GM06990 (cell line): ENCODE measurements at regions not wholly inside any gene's neighbourhood (a gene's known extent, or its start where the extent isn't known, plus 50 kb on each side); places are given as distances from the start of the nearest gene placed in this dataset.

Source experiments
- DNase-seq: peaks from one replicate; pipeline ENCODE4 v3.0.0-alpha.2; 2011; ENCODE audit not compliant: insufficient read length; ENCODE audit errors: extremely low read depth
- H3K27me3 ChIP-seq: replicated peaks from 2 replicates; pipeline ENCODE4 v1.6.0; 2011; ENCODE audit warnings: low read length; ENCODE audit not compliant: control insufficient read depth, insufficient read depth
- H3K36me3 ChIP-seq: 2 replicates; pipeline ENCODE4 v1.5.1; 2011; ENCODE audit warnings: low read length; ENCODE audit not compliant: control insufficient read depth, insufficient read depth
- H3K4me3 ChIP-seq: replicated peaks from 2 replicates; pipeline ENCODE4 v1.5.1; 2011; ENCODE audit warnings: low read depth, mild to moderate bottlenecking, control low read depth, low read length
- TF ChIP-seq, protein P1 (sequence below): IDR thresholded peaks from 2 replicates; pipeline ENCODE4 v1.5.1; 2011; ENCODE audit warnings: low read length, control low read depth, mild to moderate bottlenecking, inconsistent platforms; ENCODE audit not compliant: insufficient read depth, poor library complexity, severe bottlenecking

DNA sequence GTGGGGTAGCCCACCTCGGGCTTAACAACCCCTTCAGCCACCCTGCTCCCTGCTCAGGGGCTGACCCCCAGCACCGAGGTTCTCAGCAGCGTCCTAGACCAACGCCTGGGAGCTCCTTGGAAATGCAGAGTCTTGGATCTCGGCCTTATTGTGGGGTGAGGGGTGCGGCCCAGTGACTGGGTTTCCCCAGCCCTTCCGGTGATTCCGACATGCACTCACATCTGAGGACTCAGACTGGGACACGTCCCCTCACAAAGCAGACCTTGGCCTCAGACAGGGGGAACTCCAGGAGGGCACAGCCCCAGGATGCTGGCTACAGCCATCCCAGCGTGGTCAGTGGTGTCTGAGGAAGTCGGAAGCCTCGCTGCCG lies 117.7 kb downstream of the RFLNA start:
- TF ChIP-seq, protein P1, sequence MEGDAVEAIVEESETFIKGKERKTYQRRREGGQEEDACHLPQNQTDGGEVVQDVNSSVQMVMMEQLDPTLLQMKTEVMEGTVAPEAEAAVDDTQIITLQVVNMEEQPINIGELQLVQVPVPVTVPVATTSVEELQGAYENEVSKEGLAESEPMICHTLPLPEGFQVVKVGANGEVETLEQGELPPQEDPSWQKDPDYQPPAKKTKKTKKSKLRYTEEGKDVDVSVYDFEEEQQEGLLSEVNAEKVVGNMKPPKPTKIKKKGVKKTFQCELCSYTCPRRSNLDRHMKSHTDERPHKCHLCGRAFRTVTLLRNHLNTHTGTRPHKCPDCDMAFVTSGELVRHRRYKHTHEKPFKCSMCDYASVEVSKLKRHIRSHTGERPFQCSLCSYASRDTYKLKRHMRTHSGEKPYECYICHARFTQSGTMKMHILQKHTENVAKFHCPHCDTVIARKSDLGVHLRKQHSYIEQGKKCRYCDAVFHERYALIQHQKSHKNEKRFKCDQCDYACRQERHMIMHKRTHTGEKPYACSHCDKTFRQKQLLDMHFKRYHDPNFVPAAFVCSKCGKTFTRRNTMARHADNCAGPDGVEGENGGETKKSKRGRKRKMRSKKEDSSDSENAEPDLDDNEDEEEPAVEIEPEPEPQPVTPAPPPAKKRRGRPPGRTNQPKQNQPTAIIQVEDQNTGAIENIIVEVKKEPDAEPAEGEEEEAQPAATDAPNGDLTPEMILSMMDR, result no peak
- no peak overlapping the region for H3K4me3 ChIP-seq
- peaks cover 39% of the 10 kb centered on the region for H3K36me3 ChIP-seq
- no peak for DNase-seq
- H3K27me3 ChIP-seq, result no peaks in the 10 kb centered on the region

DNA sequence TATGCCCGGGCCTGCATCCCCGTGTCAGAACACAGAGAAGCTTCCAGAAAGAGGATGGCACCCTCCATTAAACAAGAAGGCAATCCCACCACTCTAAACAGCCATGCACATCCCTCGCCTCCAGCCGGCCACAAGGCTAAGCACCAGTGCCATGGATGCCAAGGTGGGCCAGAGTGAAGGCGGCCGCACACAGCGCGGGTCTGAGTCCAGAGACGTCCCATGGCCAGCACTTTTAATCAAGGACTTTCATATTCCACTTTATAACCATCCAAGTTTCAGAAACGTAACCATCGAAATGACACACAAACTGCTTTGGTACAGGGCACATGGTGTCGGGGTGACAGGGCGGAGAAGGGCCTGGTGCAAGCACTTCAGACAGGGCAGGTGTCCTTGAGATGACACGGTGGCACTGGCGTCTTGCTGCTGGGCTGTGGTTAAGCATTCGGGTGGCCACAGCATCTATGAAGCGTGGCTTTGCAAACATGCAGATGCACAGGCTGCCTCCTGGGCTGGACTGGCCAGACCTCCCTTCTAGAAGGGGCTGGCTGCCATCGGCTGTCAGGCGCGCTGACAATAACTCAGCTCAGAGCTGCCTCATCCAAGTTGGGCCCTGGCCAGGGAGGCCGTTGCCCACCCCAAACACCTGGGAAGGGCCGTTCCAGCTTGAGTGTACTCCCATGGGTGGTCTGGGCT lies 117.2 kb downstream of the RFLNA start:
- TF ChIP-seq, protein P1, result no peak
- Histone ChIP-seq H3K27me3 (no peaks in the 10 kb centered on the region), H3K4me3 (no peak overlapping the region), H3K36me3 (peaks cover 40% of the 10 kb centered on the region)
- DNase-seq, result no peak

DNA sequence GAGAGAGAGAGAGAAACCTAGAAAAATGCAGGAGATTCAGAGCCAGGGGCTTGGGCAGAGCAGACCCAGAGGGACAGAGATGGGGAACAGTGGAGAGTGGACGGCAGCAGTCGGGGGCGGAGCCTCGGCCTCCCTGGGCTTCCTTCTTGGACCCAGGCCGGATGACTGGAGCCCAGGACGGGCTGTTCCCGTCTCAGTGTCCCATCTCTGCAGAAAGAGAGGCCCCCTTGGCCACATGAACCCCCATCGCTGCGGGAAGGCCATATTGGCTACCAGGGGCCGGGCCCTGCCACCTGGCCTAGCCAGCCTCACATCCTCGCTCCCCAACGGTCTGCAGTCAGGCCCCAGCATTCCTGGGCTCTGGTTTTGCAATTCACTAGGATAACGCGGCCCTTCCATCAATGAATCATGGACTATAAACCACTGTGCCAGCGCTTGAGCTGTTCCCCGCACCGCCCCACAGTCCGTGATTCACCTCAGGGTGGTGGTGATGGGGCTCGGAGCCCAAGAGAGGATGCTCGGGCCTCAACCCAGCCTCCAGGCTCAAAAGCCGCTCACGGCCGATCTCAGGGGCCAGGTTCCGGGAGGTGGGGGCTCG lies 116.5 kb downstream of the RFLNA start:
- Histone ChIP-seq H3K36me3 (peaks cover 40% of the 10 kb centered on the region), H3K4me3 (no peak overlapping the region), H3K27me3 (no peaks in the 10 kb centered on the region)
- TF ChIP-seq, protein P1, result no peak
- no peak for DNase-seq

DNA sequence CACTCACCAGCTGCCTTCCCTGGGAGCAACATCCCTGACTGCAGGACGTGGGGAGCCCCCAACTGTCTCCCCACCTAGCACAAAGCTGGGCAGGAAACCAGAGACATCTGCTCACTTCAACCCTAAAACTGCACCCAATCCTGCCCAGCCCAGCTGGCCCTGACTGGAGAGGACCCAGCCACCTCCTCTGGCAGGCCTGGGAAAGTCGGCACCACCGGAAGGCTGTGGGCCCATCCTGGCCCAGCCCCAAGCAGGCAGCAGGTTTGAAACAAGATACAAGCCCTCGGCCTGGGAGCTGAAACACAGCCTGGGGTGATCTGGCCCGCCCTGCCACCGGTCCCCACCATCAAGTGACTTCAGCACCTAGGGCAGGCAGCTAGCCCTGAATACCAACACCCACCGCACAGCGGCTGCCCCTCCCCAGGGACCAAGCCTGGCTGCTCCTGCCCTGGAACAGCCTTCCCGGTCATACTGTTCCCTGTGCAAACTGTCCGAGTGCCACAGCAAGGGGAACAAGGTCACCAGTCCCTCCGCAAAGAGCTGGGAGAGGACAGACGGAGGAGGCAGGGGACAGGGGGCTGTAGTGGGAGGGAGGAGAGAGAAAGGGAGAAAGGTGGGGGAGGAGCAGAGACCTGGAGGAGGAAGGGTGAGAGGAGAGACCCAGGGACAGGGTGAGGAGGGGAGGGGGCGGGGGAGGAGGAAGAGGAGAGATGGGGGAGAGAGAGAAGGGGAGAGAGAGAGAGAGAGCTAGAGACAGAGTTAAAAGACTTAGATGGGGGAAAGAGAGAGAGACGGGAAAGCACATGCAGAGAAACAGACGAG lies 115.7 kb downstream of the RFLNA start:
- Histone ChIP-seq H3K36me3 (peaks cover 43% of the 10 kb centered on the region), H3K27me3 (no peaks in the 10 kb centered on the region), H3K4me3 (no peak overlapping the region)
- TF ChIP-seq, protein P1, result no peak
- no peak for DNase-seq

DNA sequence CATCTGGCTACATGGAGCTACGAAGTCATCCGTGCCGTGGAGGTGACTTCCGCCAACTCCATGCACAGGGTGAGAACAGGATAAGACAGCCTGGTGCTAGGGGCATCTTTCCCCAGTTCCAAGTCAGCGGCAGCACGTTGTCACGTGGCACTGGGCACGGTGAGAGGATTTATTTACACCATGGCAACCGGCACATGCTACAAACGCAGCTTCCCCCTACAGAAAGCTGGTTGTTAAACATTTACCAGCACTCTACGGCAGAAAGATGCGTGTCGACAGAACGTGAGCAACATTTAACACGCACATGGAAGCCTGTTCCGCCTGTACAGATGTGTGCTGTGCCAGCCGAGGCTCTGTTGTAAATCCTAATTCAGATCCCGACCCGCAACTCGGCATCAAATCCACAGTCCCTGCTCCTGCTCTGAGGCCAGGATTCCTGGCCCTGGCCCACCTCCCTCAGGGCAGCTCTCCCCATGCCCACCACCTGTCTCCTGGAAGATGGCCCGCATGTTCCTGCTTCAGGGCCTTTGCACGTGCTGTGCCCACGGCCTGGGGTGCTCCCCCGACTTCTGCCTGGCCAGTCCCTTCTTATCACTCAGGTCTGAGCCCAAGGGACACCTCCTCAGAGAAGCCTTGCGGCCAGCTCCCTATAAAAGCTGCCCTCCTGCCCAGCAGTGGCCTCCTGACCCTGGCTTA lies 114.1 kb downstream of the RFLNA start:
- Histone ChIP-seq H3K36me3 (peaks cover 40% of the 10 kb centered on the region), H3K4me3 (no peak overlapping the region), H3K27me3 (no peaks in the 10 kb centered on the region)
- DNase-seq, result no peak
- TF ChIP-seq, protein P1, result no peak
